Loucy (cell line): ENCODE measurements at regions not wholly inside any gene's neighbourhood (a gene's known extent, or its start where the extent isn't known, plus 50 kb on each side); places are given as distances from the start of the nearest gene placed in this dataset.

Source experiments
- EZH2phosphoT487 ChIP-seq: fragments of 200-600 bp; IDR thresholded peaks from 2 replicates; pipeline ENCODE4 v1.6.1; 2018; ENCODE audit warnings: antibody characterized with exemption, mild to moderate bottlenecking, moderate library complexity, borderline replicate concordance
- TF ChIP-seq, protein P1 (sequence below): fragments of 200-600 bp; sonication (generic); conservative IDR thresholded peaks from 2 replicates; pipeline ENCODE4 v1.5.1; 2014; ENCODE audit warnings: mild to moderate bottlenecking, antibody characterized with exemption, low read length

GRCh38 chr5:167783145-167783817 is 508.2 kb upstream of the WWC1 start:
- TF ChIP-seq, protein P1, sequence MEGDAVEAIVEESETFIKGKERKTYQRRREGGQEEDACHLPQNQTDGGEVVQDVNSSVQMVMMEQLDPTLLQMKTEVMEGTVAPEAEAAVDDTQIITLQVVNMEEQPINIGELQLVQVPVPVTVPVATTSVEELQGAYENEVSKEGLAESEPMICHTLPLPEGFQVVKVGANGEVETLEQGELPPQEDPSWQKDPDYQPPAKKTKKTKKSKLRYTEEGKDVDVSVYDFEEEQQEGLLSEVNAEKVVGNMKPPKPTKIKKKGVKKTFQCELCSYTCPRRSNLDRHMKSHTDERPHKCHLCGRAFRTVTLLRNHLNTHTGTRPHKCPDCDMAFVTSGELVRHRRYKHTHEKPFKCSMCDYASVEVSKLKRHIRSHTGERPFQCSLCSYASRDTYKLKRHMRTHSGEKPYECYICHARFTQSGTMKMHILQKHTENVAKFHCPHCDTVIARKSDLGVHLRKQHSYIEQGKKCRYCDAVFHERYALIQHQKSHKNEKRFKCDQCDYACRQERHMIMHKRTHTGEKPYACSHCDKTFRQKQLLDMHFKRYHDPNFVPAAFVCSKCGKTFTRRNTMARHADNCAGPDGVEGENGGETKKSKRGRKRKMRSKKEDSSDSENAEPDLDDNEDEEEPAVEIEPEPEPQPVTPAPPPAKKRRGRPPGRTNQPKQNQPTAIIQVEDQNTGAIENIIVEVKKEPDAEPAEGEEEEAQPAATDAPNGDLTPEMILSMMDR, result no peak
- TF ChIP-seq EZH2phosphoT487, result no peak
